CD4-positive, alpha-beta memory T cell (primary cell): ENCODE measurements at regions not wholly inside any gene's neighbourhood (a gene's known extent, or its start where the extent isn't known, plus 50 kb on each side); places are given as distances from the start of the nearest gene placed in this dataset.
"Not testable (repeated sequence)": the region's sequence is repeated elsewhere in the genome, so short reads cannot be mapped to it uniquely, and the experiment has no call there.

Experiments
- CTCF ChIA-PET: fragments of 350-600 bp; sonication (Branson Sonifier 250); formaldehyde crosslinking; loops from one replicate; lab custom pipeline; 2021; ENCODE audit warnings: inconsistent platforms; ENCODE audit not compliant: partially characterized antibody; lab: Charles Lee
- POLR2A ChIA-PET: fragments of 350-600 bp; sonication (Branson Sonifier 250); formaldehyde crosslinking; loops from one replicate; lab custom pipeline; 2021; ENCODE audit not compliant: partially characterized antibody; lab: Charles Lee
- DNase-seq, 5 donors: peaks; one replicate each; pipeline versions ENCODE4 v3.0.0 to v3.0.0-alpha.2; 2020 to 2022; ENCODE audit warnings: mixed read lengths in 1 of 5
- H3K27ac ChIP-seq: one replicate; pipeline ENCODE4 v1.7.0; 2013; ENCODE audit warnings: low read depth, low read length
- H3K27me3 ChIP-seq: 2 replicates; pipeline ENCODE4 v1.7.0; 2013; ENCODE audit warnings: mild to moderate bottlenecking, low read length, moderate library complexity; ENCODE audit not compliant: insufficient read depth
- H3K36me3 ChIP-seq: 2 replicates; pipeline ENCODE4 v1.7.0; 2013; ENCODE audit warnings: mild to moderate bottlenecking, low read length, moderate library complexity; ENCODE audit not compliant: insufficient read depth
- H3K4me1 ChIP-seq: 2 replicates; pipeline ENCODE4 v1.7.0; 2013; ENCODE audit warnings: mild to moderate bottlenecking, low read length, moderate library complexity; ENCODE audit not compliant: insufficient read depth
- H3K4me3 ChIP-seq, 2 donors: one replicate each; pipeline ENCODE4 v1.7.0; 2013; ENCODE audit warnings: low read length in 2 of 2, mild to moderate bottlenecking in 1 of 2
- H3K9me3 ChIP-seq, 2 donors: one replicate each; pipeline ENCODE4 v1.7.0; 2013; ENCODE audit warnings: low read length in 2 of 2, control low read depth in 1 of 2; ENCODE audit not compliant: control insufficient read depth in 1 of 2
- H3K27ac Mint-ChIP-seq, 7 donors: one replicate each; pipeline ENCODE4 v1.8.0; 2020 to 2021; ENCODE audit warnings: mixed read lengths in 7 of 7, mild to moderate bottlenecking in 6 of 7, inconsistent platforms in 3 of 7, moderate library complexity in 3 of 7
- H3K27me3 Mint-ChIP-seq, 2 donors: one replicate each; pipeline ENCODE4 v1.8.0; 2020 to 2021; ENCODE audit warnings: mixed read lengths in 2 of 2
- H3K36me3 Mint-ChIP-seq, 2 donors: one replicate each; pipeline ENCODE4 v1.8.0; 2020 to 2021; ENCODE audit warnings: mixed read lengths in 2 of 2, inconsistent platforms in 1 of 2, mild to moderate bottlenecking in 1 of 2
- H3K4me1 Mint-ChIP-seq, 4 donors: one replicate each; pipeline ENCODE4 v1.8.0; 2020 to 2021; ENCODE audit warnings: mixed read lengths in 4 of 4, mild to moderate bottlenecking in 1 of 4
- H3K4me3 Mint-ChIP-seq, 8 donors: one replicate each; pipeline ENCODE4 v1.8.0; 2020 to 2021; ENCODE audit warnings: mixed read lengths in 8 of 8, mild to moderate bottlenecking in 7 of 8, moderate library complexity in 6 of 8, inconsistent platforms in 3 of 8
- H3K9me3 Mint-ChIP-seq, 8 donors: one replicate each; pipeline ENCODE4 v1.8.0; 2020 to 2021; ENCODE audit warnings: mixed read lengths in 8 of 8, mild to moderate bottlenecking in 5 of 8, inconsistent platforms in 3 of 8, moderate library complexity in 1 of 8
- intact Hi-C: fragments of 100-400 bp; cut with micrococcal nuclease; formaldehyde crosslinking; loops from one replicate; pipeline ENCODE4 v1.15.1; 2023

DNA sequence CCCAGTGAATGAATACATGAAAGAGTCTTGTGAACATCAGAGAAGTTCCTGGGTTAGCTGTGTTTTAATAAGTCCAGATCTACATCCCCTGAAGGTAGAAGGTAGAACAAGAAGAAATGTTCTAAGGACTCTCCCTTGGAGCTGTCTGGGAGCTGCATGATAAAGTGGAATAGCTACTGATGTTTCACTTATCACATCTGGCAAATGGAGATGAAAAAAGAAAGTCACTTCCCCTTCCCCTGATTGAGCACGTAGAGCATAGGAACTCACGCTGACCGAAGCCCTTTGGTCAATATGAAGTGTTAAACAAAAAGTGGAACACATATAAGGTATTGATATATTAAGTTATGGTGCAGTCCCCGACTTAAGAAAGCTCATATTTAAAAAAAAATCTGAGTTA, 53.2 kb upstream of the PARP1 start:
- no peak overlapping the region for H3K27ac Mint-ChIP-seq
- no peaks in the 10 kb centered on the region for H3K9me3 ChIP-seq
- ChIA-PET POLR2A (interaction anchor here (0.5 to 1.6 kb wide), 2 partner anchors 14 to 299 kb away, joined by 3 to 4 read pairs; no protein-coding TSS in a partner anchor), CTCF (interaction anchor here (0.6 to 1.1 kb wide), 2 partner anchors 86 to 151 kb away, joined by 3 read pairs; no protein-coding TSS in a partner anchor)
- no peak overlapping the region for H3K4me3 Mint-ChIP-seq
- H3K9me3 Mint-ChIP-seq, result peaks cover 0 to 7% (median 0%) of the 10 kb centered on the region in 8 donors
- H3K4me3 ChIP-seq, result no peak overlapping the region
- no peak overlapping the region for H3K27ac ChIP-seq
- peaks cover 0 to 2% of the 10 kb centered on the region in 2 donors for H3K27me3 Mint-ChIP-seq
- intact Hi-C loops, result no loop called here
- no peak for DNase-seq
- H3K27me3 ChIP-seq, result no peaks in the 10 kb centered on the region
- H3K4me1 Mint-ChIP-seq, result peaks cover 10 to 14% (median 12%) of the 10 kb centered on the region in 4 donors
- no peaks in the 10 kb centered on the region for H3K36me3 ChIP-seq
- peaks cover 7% of the 10 kb centered on the region for H3K4me1 ChIP-seq
- no peaks in the 10 kb centered on the region for H3K36me3 Mint-ChIP-seq

DNA sequence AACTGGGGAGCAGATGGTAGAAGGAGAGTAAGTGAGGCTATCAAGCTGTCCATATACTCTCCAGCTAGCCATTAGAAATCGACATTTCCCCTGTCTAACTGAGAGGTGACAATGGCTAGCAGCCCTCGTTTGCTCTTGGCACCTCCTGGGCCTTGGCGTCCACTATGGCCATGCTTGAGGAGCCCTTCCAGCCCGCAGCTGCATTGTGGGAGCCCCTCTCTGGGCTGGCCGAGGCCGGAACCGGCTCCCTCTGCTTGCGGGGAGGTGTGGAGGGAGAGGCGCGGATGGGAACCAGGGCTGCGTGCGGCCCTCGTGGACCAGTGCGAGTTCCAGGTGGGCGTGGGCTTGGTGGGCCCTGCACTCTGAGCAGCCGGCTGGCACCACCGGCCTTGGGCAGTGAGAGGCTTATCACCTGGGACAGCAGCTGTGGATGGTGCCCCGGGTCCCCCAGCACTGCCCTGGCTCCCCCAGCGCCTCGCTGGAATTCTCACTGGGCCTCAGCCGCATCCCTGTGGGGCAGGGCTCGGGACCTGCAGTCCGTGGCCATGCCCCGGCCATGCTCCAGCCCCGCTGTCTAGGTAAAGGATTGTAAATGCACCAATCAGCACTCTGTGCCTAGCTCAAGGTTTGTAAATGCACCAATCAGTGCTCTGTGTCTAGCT, 56.2 kb upstream of the PARP1 start:
- Mint-ChIP-seq H3K27me3 (peaks cover 5 to 11% of the 10 kb centered on the region in 2 donors), H3K4me3 (no peak overlapping the region), H3K27ac (no peak overlapping the region), H3K4me1 (peaks cover 0 to 3% (median under 1%) of the 10 kb centered on the region in 4 donors), H3K9me3 (peaks cover 0 to 11% (median 4%) of the 10 kb centered on the region in 8 donors), H3K36me3 (no peaks in the 10 kb centered on the region)
- no peaks in the 10 kb centered on the region for H3K9me3 ChIP-seq
- ChIA-PET CTCF (no interaction called here), POLR2A (no interaction called here)
- no peak overlapping the region for H3K27ac ChIP-seq
- intact Hi-C loops, result no loop called here
- no peak overlapping the region for H3K4me3 ChIP-seq
- no peaks in the 10 kb centered on the region for H3K36me3 ChIP-seq
- no peaks in the 10 kb centered on the region for H3K27me3 ChIP-seq
- no peaks in the 10 kb centered on the region for H3K4me1 ChIP-seq
- DNase-seq, result no peak

DNA sequence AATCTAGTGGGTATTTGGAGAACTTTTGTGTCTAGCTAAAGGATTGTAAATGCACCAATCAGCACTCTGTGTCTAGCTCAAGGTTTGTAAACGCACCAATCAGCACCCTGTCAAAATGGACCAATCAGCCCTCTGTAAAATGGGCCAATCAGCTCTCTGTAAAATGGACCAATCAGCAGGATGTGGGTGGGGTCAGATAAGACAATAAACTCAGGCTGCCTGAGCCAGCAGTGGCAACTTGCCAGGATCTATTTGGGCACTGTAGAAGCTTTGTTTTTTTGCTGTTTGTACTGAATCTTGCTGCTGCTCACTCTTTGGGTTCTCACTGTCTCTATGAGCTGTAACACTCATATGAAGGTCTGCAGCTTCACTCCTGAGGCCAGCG, 56.7 kb upstream of the PARP1 start:
- H3K36me3 Mint-ChIP-seq, H3K27ac ChIP-seq, H3K4me3 ChIP-seq, H3K9me3 ChIP-seq, H3K4me1 Mint-ChIP-seq, H3K27me3 ChIP-seq, intact Hi-C loops, H3K4me3 Mint-ChIP-seq, H3K4me1 ChIP-seq, H3K27ac Mint-ChIP-seq, H3K36me3 ChIP-seq, DNase-seq, CTCF ChIA-PET: not testable (repeated sequence)
- POLR2A ChIA-PET, result interaction anchor here (0.6 kb wide), 1 partner anchor 750 kb away, joined by 3 read pairs; no protein-coding TSS in a partner anchor
- Mint-ChIP-seq H3K9me3 (peaks cover 0 to 11% (median 4%) of the 10 kb centered on the region in 8 donors), H3K27me3 (peaks cover 8 to 11% of the 10 kb centered on the region in 2 donors)

DNA sequence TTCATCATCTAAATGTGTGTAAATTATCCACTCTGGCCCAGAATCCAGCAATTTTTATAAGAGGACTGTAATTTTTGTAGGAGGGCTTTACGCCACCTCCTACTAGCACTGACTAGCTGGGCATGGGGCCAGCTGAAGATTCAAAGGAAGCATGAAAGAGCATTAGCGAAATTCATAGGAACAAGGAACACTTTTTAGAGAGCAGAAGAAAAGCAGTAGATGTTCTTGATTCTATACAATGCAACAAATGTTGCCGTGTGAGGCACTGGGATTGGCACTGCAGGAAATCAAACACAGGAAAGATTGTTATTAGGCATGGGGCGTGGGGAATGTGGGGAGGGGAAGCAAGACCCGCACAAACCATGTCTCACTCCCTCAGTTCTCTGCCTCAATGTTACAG, 58.4 kb upstream of the PARP1 start:
- Mint-ChIP-seq H3K27ac (peak overlapping the region in 1 of 7 donors; percentile 72), H3K9me3 (peaks cover 0 to 11% (median 4%) of the 10 kb centered on the region in 8 donors), H3K4me1 (peaks cover 0 to 3% (median under 1%) of the 10 kb centered on the region in 4 donors), H3K36me3 (no peaks in the 10 kb centered on the region), H3K4me3 (no peak overlapping the region), H3K27me3 (peaks cover 12 to 14% of the 10 kb centered on the region in 2 donors)
- intact Hi-C loops, result no loop called here
- Histone ChIP-seq H3K4me1 (no peaks in the 10 kb centered on the region), H3K27ac (no peak overlapping the region), H3K9me3 (no peaks in the 10 kb centered on the region), H3K27me3 (no peaks in the 10 kb centered on the region), H3K36me3 (no peaks in the 10 kb centered on the region), H3K4me3 (no peak overlapping the region)
- DNase-seq, result no peak
- ChIA-PET CTCF (no interaction called here), POLR2A (no interaction called here)

DNA sequence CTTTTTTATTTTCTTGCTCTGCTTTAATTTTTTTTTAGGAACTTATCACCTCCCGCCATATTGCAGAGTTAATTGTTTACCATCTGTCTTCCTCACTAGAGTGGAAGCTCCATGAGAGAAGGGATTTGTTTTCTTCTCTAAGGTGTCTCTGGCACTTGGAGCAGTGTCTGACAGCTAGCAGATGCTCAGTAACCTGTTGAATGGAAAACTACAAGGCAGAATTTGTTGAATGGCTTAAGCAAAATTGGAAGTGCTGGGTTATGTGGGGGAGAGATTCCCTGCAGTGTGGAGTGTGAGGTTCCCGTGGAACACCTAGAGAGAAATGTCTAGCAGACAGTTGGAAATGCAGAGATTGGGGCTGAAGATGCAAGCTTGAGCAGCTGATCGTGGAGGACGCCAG, 59.5 kb upstream of the PARP1 start:
- H3K4me3 ChIP-seq, result no peak overlapping the region
- no peak overlapping the region for H3K27ac ChIP-seq
- Mint-ChIP-seq H3K4me1 (peaks cover 0 to 3% (median under 1%) of the 10 kb centered on the region in 4 donors), H3K36me3 (no peaks in the 10 kb centered on the region), H3K27me3 (peaks cover 11 to 12% of the 10 kb centered on the region in 2 donors), H3K27ac (peak overlapping the region in 1 of 7 donors; percentile 75), H3K9me3 (peaks cover 0 to 11% (median 2%) of the 10 kb centered on the region in 8 donors), H3K4me3 (no peak overlapping the region)
- intact Hi-C loops, result no loop called here
- ChIA-PET CTCF (interaction anchor here (1.2 kb wide), 2 partner anchors 10 to 23 kb away, joined by 3 read pairs; no protein-coding TSS in a partner anchor), POLR2A (no interaction called here)
- H3K36me3 ChIP-seq, result no peaks in the 10 kb centered on the region
- DNase-seq, result no peak
- H3K4me1 ChIP-seq, result no peaks in the 10 kb centered on the region
- H3K9me3 ChIP-seq, result no peaks in the 10 kb centered on the region
- H3K27me3 ChIP-seq, result no peaks in the 10 kb centered on the region

DNA sequence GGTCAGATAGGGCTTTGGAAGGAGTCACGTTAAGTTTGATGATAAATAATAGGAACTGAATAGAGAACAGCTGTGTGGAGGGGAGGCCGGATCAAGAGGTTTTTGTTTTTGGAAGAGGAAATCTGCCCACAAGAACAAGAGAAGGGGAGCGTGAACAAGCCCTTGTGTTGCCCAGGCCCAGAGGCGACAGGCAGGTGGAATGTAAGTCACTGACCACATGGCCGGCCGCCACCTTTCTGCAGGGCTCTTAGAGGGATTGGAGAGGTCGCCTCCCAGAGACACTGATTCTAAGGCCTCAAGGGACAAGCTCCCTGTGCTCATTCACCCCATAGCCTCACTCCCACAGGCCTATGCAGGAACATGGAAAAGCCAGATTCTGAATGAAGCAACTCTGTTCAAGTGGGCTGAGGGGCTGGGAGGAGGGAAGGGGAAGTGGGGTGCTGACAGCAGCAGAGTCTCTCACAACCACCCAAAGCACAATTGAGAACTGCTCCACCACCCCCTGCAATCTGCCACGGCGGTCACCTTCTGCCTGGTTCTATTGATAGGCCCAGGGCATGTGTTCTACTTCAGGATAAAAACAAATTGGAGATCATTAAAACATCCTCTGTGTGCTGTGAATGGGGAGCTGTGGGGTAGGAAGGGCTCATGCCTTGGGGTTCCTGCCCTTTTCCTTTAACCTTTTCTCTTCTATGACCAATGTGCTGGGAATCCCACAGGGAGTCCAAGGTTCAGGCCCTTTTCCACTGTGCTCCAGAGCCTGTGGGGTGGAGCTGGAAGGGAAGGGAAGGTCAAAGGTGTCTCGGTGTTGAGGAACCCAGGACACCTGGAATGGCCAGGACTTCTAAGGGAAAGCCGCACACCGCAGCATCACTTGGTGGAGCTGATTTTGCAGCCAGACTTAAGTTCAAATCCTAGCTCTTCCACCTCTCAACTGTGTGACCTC, 63.3 kb upstream of the PARP1 start:
- no peak overlapping the region for H3K4me3 ChIP-seq
- Mint-ChIP-seq H3K4me1 (peaks cover 0 to 9% (median 4%) of the 10 kb centered on the region in 4 donors), H3K4me3 (no peak overlapping the region), H3K27me3 (peaks cover 13 to 24% of the 10 kb centered on the region in 2 donors), H3K36me3 (no peaks in the 10 kb centered on the region), H3K9me3 (peaks cover 0 to 11% (median 2%) of the 10 kb centered on the region in 8 donors), H3K27ac (no peak overlapping the region)
- DNase-seq, result no peak
- no peaks in the 10 kb centered on the region for H3K4me1 ChIP-seq
- ChIA-PET POLR2A (no interaction called here), CTCF (no interaction called here)
- no peaks in the 10 kb centered on the region for H3K9me3 ChIP-seq
- no peaks in the 10 kb centered on the region for H3K36me3 ChIP-seq
- intact Hi-C loops, result no loop called here
- H3K27me3 ChIP-seq, result no peaks in the 10 kb centered on the region
- no peak overlapping the region for H3K27ac ChIP-seq

DNA sequence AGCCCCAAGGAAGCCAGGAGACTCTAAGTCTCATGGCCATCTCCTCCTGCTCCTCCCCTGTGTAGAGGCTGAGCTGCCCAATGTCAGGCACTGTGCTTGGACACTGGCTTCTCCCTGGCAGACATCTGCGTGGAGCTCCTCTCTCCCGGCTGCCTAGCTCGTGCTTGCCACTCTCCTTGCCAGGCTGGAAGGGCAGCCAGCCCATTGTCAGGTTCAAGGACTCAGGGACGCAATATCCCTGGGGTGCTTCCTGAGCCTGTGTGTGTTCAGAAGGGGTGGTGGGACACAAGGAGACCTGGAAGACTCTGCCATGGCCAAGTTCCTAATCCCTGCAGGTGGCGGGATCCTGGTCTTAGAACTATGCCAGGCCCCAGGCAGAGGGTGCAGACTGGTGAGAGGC, 65.4 kb upstream of the PARP1 start:
- peaks cover 0 to 9% (median 4%) of the 10 kb centered on the region in 4 donors for H3K4me1 Mint-ChIP-seq
- H3K27ac Mint-ChIP-seq, result no peak overlapping the region
- DNase-seq, result no peak
- Histone ChIP-seq H3K36me3 (no peaks in the 10 kb centered on the region), H3K27me3 (no peaks in the 10 kb centered on the region), H3K4me1 (no peaks in the 10 kb centered on the region), H3K9me3 (no peaks in the 10 kb centered on the region), H3K4me3 (no peak overlapping the region), H3K27ac (no peak overlapping the region)
- intact Hi-C loops, result no loop called here
- peaks cover 0 to 5% (median 0%) of the 10 kb centered on the region in 8 donors for H3K9me3 Mint-ChIP-seq
- ChIA-PET POLR2A (no interaction called here), CTCF (no interaction called here)
- no peak overlapping the region for H3K4me3 Mint-ChIP-seq
- H3K27me3 Mint-ChIP-seq, result peaks cover 9 to 15% of the 10 kb centered on the region in 2 donors
- H3K36me3 Mint-ChIP-seq, result no peaks in the 10 kb centered on the region
